SK-N-SH (cell line): ENCODE measurements at regions not wholly inside any gene's neighbourhood (a gene's known extent, or its start where the extent isn't known, plus 50 kb on each side); places are given as distances from the start of the nearest gene placed in this dataset.

Source experiments
- CTCF ChIA-PET: fragments of 300-600, 350-600 bp; formaldehyde crosslinking; extraction: SDS; loops from one replicate; lab custom pipeline; 2021; lab: Yijun Ruan, JAX
- POLR2A ChIA-PET: fragments of 350-600 bp; sonication (Branson Sonifier 250); formaldehyde crosslinking; extraction: SDS; loops from one replicate; lab custom pipeline; 2020; ENCODE audit warnings: antibody characterized with exemption, inconsistent platforms; lab: Yijun Ruan, JAX
- DNase-seq: peaks from one replicate; pipeline ENCODE4 v3.0.0; 2012
- H2AFZ ChIP-seq: fragments of 200-600 bp; sonication (generic); 2 replicates; pipeline ENCODE4 v1.8.1; 2016; ENCODE audit warnings: antibody characterized with exemption, mild to moderate bottlenecking, low read depth
- H3F3A ChIP-seq: fragments of 200-600 bp; sonication (generic); replicated peaks from 2 replicates; pipeline ENCODE3; 2016; ENCODE audit warnings: antibody characterized with exemption, mild to moderate bottlenecking; ENCODE audit not compliant: insufficient read depth
- H3K27ac ChIP-seq, 2 experiments: fragments of 200-500 bp in 1 of 2; fragments of 200-600 bp in 1 of 2; sonication (Bioruptor generic) in 1 of 2; sonication (generic), shearing (Covaris generic) in 1 of 2; 2 replicates each; pipeline versions ENCODE4 v1.5.1 to v1.6.1; 2014 to 2016; ENCODE audit warnings: low read depth in 2 of 2, inconsistent platforms in 1 of 2, low read length in 1 of 2, mild to moderate bottlenecking in 1 of 2, mixed read lengths in 1 of 2
- H3K27me3 ChIP-seq: fragments of 200-600 bp; sonication (generic), shearing (Covaris generic); 2 replicates; pipeline ENCODE4 v1.6.1; 2016; ENCODE audit warnings: mixed run types; ENCODE audit not compliant: insufficient read depth
- H3K36me3 ChIP-seq, 2 experiments: fragments of 200-500 bp in 1 of 2; fragments of 200-600 bp in 1 of 2; sonication (Bioruptor generic) in 1 of 2; sonication (generic) in 1 of 2; replicated peaks in 1 of 2; 2 replicates each; pipeline versions ENCODE3 to v1.5.1; 2014 to 2016; ENCODE audit warnings: low read length in 1 of 2, mild to moderate bottlenecking in 1 of 2; ENCODE audit not compliant: insufficient read depth in 2 of 2, control insufficient read depth in 1 of 2
- H3K4me1 ChIP-seq, 2 experiments: fragments of 200-500 bp in 1 of 2; fragments of 200-600 bp in 1 of 2; sonication (Bioruptor generic) in 1 of 2; sonication (generic), shearing (Covaris generic) in 1 of 2; 2 replicates each; pipeline versions ENCODE4 v1.5.1 to v1.6.1; 2014 to 2016; ENCODE audit warnings: low read depth in 1 of 2, low read length in 1 of 2, mixed run types in 1 of 2; ENCODE audit not compliant: insufficient read depth in 2 of 2, control insufficient read depth in 1 of 2
- H3K4me2 ChIP-seq: fragments of 200-600 bp; sonication (generic), shearing (Covaris generic); 2 replicates; pipeline ENCODE4 v1.6.1; 2017; ENCODE audit warnings: mixed run types
- H3K4me3 ChIP-seq, 2 experiments: fragments of 200-500 bp in 1 of 2; fragments of 200-600 bp in 1 of 2; sonication (Bioruptor generic) in 1 of 2; sonication (generic), shearing (Covaris generic) in 1 of 2; 2 replicates each; pipeline versions ENCODE4 v1.5.1 to v1.8.1; 2014 to 2016; ENCODE audit warnings: low read depth in 2 of 2, inconsistent platforms in 1 of 2, low read length in 1 of 2, mild to moderate bottlenecking in 1 of 2, mixed read lengths in 1 of 2, moderate library complexity in 1 of 2
- H3K79me2 ChIP-seq: fragments of 200-600 bp; sonication (generic); 2 replicates; pipeline ENCODE4 v1.8.1; 2017; ENCODE audit warnings: mild to moderate bottlenecking; ENCODE audit not compliant: insufficient read depth
- H3K9ac ChIP-seq: fragments of 200-600 bp; sonication (generic); 2 replicates; pipeline ENCODE4 v1.6.1; 2017; ENCODE audit warnings: mixed run types
- H3K9me2 ChIP-seq: fragments of 200-600 bp; sonication (generic); 2 replicates; pipeline ENCODE4 v1.6.1; 2017; ENCODE audit warnings: mixed run types
- H3K9me3 ChIP-seq: fragments of 200-600 bp; sonication (generic); 2 replicates; pipeline ENCODE4 v1.6.1; 2017; ENCODE audit warnings: mixed run types, mild to moderate bottlenecking, moderate library complexity
- H4K20me1 ChIP-seq: fragments of 200-600 bp; sonication (generic); 2 replicates; pipeline ENCODE4 v1.6.1; 2017; ENCODE audit warnings: mild to moderate bottlenecking, mixed run types; ENCODE audit not compliant: insufficient read depth
- CHD2 ChIP-seq: fragments of 150-350 bp; IDR thresholded peaks from 2 replicates; pipeline ENCODE4 v1.6.1; 2018; ENCODE audit warnings: low read length; ENCODE audit not compliant: partially characterized antibody
- ELF1 ChIP-seq: IDR thresholded peaks from 2 replicates; pipeline ENCODE4 v1.4.0; 2012
- FOSL2 ChIP-seq: IDR thresholded peaks from 2 replicates; pipeline ENCODE4 v1.4.0; 2012; ENCODE audit warnings: low read depth, mild to moderate bottlenecking, moderate library complexity, borderline replicate concordance
- FOXJ3 ChIP-seq: sonication (generic); formaldehyde crosslinking; IDR thresholded peaks from 2 replicates; pipeline ENCODE4 v1.5.1; 2020; ENCODE audit warnings: mild to moderate bottlenecking, missing genetic modification reagents
- GABPA ChIP-seq: IDR thresholded peaks from 2 replicates; pipeline ENCODE4 v1.4.0; 2012; ENCODE audit warnings: low read depth, mild to moderate bottlenecking
- GATA2 ChIP-seq: sonication (generic); formaldehyde crosslinking; IDR thresholded peaks from 2 replicates; pipeline ENCODE4 v1.5.0; 2020; ENCODE audit warnings: mild to moderate bottlenecking, missing genetic modification reagents
- IRF3 ChIP-seq: fragments of 150-350 bp; IDR thresholded peaks from 2 replicates; pipeline ENCODE4 v1.6.1; 2016; ENCODE audit warnings: mild to moderate bottlenecking, low read depth, low read length
- JUND ChIP-seq: IDR thresholded peaks from 2 replicates; pipeline ENCODE4 v1.4.0; 2012
- MXI1 ChIP-seq: IDR thresholded peaks from 2 replicates; pipeline ENCODE4 v1.6.1; 2012; ENCODE audit warnings: mild to moderate bottlenecking, low read depth, low read length, improper control_type of control experiment
- RAD21 ChIP-seq: IDR thresholded peaks from 2 replicates; pipeline ENCODE4 v1.6.1; 2012; ENCODE audit warnings: mild to moderate bottlenecking, low read length
- SIN3A ChIP-seq: IDR thresholded peaks from 2 replicates; pipeline ENCODE4 v1.6.1; 2012; ENCODE audit warnings: low read depth, mild to moderate bottlenecking, low read length, moderate library complexity, borderline replicate concordance
- SMC3 ChIP-seq: IDR thresholded peaks from 2 replicates; pipeline ENCODE4 v1.6.1; 2012; ENCODE audit warnings: low read depth, low read length, improper control_type of control experiment
- TEAD4 ChIP-seq: IDR thresholded peaks from 2 replicates; pipeline ENCODE4 v1.4.0; 2012; ENCODE audit warnings: mild to moderate bottlenecking, borderline replicate concordance; ENCODE audit not compliant: insufficient read depth
- USF1 ChIP-seq: IDR thresholded peaks from 2 replicates; pipeline ENCODE4 v1.4.0; 2012; ENCODE audit warnings: low read depth, borderline replicate concordance
- WGBS: methylation state at CpG from one replicate; pipeline ENCODE4 v1.1.6; 2017; ENCODE audit warnings: low lambda C conversion rate; 5-methylcytosine and 5-hydroxymethylcytosine counted together

DNA sequence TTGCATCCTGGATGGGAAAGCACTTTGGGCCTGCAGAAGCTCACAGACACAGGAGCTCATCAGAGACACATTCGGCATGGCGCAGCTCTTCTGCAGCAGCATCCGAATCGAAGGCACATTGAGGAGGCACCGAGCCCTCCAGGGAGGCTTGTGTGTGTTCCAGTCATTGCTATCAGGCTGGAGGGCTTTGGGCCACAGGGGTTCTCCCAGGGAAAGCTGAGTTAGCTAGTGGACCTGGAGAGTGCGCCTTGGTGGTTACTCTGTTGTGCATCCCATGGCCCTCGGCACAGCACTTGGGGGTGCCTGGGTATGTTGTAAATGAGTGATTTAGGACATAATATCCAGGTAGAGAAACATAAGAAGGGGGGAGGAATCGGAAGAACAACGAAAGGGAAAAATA, 388.7 kb upstream of the RNF32 start (continued):
- no peak for TF ChIP-seq USF1
- TF ChIP-seq ELF1 = no peak
- no peak for TF ChIP-seq JUND
- TF ChIP-seq SMC3 = no peak

GRCh38 chr7:156240532-156240931, 400.0 kb upstream of the RNF32 start:
- Histone ChIP-seq H3F3A (no peaks in the 10 kb centered on the region), H3K27ac (no peak overlapping the region)
- TF ChIP-seq USF1 = no peak
- TF ChIP-seq CHD2 = no peak
- TF ChIP-seq FOXJ3 (CRISPR knock-in tag) = no peak
- no peak for TF ChIP-seq RAD21
- no peak for TF ChIP-seq MXI1
- no peak for TF ChIP-seq GABPA
- TF ChIP-seq IRF3 = no peak
- no peak for TF ChIP-seq TEAD4
- no peak for TF ChIP-seq FOSL2
- TF ChIP-seq GATA2 = no peak
- TF ChIP-seq SIN3A = no peak
- TF ChIP-seq SMC3 = no peak
- TF ChIP-seq, all 33 proteins: peak for 0
- Histone ChIP-seq H3K9ac (no peak overlapping the region), H3K4me2 (no peak overlapping the region), H3K36me3 (no peaks in the 10 kb centered on the region), H3K9me3 (no peaks in the 10 kb centered on the region), H2AFZ (no peak overlapping the region), H3K27me3 (peaks cover 31% of the 10 kb centered on the region), H3K9me2 (no peaks in the 10 kb centered on the region), H3K79me2 (no peaks in the 10 kb centered on the region), H4K20me1 (no peaks in the 10 kb centered on the region), H3K4me3 (no peak overlapping the region), H3K4me1 (no peaks in the 10 kb centered on the region)
- CTCF ChIA-PET = no interaction called here
- POLR2A ChIA-PET = no interaction called here
- no peak for DNase-seq

- H4K20me1 ChIP-seq = no peaks in the 10 kb centered on the region
- no peaks in the 10 kb centered on the region for H3K9me2 ChIP-seq
- POLR2A ChIA-PET = no interaction called here
- no peak overlapping the region for H2AFZ ChIP-seq
- H3K36me3 ChIP-seq = no peaks in the 10 kb centered on the region
- no peak overlapping the region for H3K9ac ChIP-seq
- H3K79me2 ChIP-seq = no peaks in the 10 kb centered on the region
- H3F3A ChIP-seq = no peaks in the 10 kb centered on the region
- H3K4me1 ChIP-seq = no peaks in the 10 kb centered on the region
- H3K4me2 ChIP-seq = no peak overlapping the region
- no peak for TF ChIP-seq FOSL2
- TF ChIP-seq, all 33 proteins: peak for 0
- H3K4me3 ChIP-seq = no peak overlapping the region
- no peaks in the 10 kb centered on the region for H3K9me3 ChIP-seq
- H3K27me3 ChIP-seq = peaks cover 41% of the 10 kb centered on the region
- H3K27ac ChIP-seq = no peak overlapping the region
- WGBS = 10% methylated on average over 19 of the region's 19 CpGs
- CTCF ChIA-PET = no interaction called here
- no peak for DNase-seq
These were observed 402.0 kb upstream of the RNF32 start for GRCh38 chr7:156238366-156239133.
